Ishikawa (cell line): ENCODE measurements at regions not wholly inside any gene's neighbourhood (a gene's known extent, or its start where the extent isn't known, plus 50 kb on each side); places are given as distances from the start of the nearest gene placed in this dataset.

Experiments
- CEBPB ChIP-seq: IDR thresholded peaks from 2 replicates; pipeline ENCODE4 v1.6.1; 2012
- CREB1 ChIP-seq: IDR thresholded peaks from 2 replicates; pipeline ENCODE4 v1.6.1; 2012; ENCODE audit warnings: low read depth
- EGR1 ChIP-seq: IDR thresholded peaks from 2 replicates; pipeline ENCODE4 v1.6.1; 2012
- EP300 ChIP-seq: IDR thresholded peaks from 2 replicates; pipeline ENCODE4 v1.6.1; 2012; ENCODE audit warnings: borderline replicate concordance
- FOXM1 ChIP-seq: IDR thresholded peaks from 2 replicates; pipeline ENCODE4 v1.6.1; 2012; ENCODE audit warnings: low read depth, borderline replicate concordance
- MAX ChIP-seq: IDR thresholded peaks from 2 replicates; pipeline ENCODE4 v1.6.1; 2012
- NFIC ChIP-seq: IDR thresholded peaks from 2 replicates; pipeline ENCODE4 v1.6.1; 2012
- RAD21 ChIP-seq: IDR thresholded peaks from 2 replicates; pipeline ENCODE4 v1.6.1; 2012; ENCODE audit warnings: low read depth
- REST ChIP-seq: IDR thresholded peaks from 2 replicates; pipeline ENCODE4 v1.6.1; 2012; ENCODE audit warnings: low read depth, mild to moderate bottlenecking
- TAF1 ChIP-seq: IDR thresholded peaks from 2 replicates; pipeline ENCODE4 v1.6.1; 2012; ENCODE audit warnings: low read depth, mild to moderate bottlenecking
- TCF12 ChIP-seq: IDR thresholded peaks from 2 replicates; pipeline ENCODE4 v1.6.1; 2012; ENCODE audit warnings: low read depth
- TEAD4 ChIP-seq: IDR thresholded peaks from 2 replicates; pipeline ENCODE4 v1.6.1; 2012
- USF1 ChIP-seq: IDR thresholded peaks from 2 replicates; pipeline ENCODE4 v1.6.1; 2012
- YY1 ChIP-seq: IDR thresholded peaks from 2 replicates; pipeline ENCODE4 v1.6.1; 2012; ENCODE audit warnings: low read depth
- ZBTB7A ChIP-seq: IDR thresholded peaks from 2 replicates; pipeline ENCODE4 v1.6.1; 2012; ENCODE audit warnings: low read depth

- TF ChIP-seq CEBPB (no peak), EGR1 (no peak), EP300 (no peak), MAX (no peak), TCF12 (no peak), RAD21 (no peak), TEAD4 (no peak), REST (no peak), NFIC (no peak), ZBTB7A (no peak)
These were observed 1483.6 kb upstream of the SEL1L start for GRCh38 chr14:83017296-83017695.

- TF ChIP-seq USF1 = no peak
These were observed 1486.2 kb upstream of the SEL1L start for GRCh38 chr14:83019744-83020414.

- TF ChIP-seq NFIC (no peak), TAF1 (no peak), ZBTB7A (no peak), YY1 (no peak), EP300 (no peak), CREB1 (no peak), FOXM1 (no peak), RAD21 (no peak), MAX (no peak)
These were observed 1487.7 kb upstream of the SEL1L start for GRCh38 chr14:83021323-83021722.

GRCh38 chr14:83023369-83023768 is 1489.7 kb upstream of the SEL1L start:
- TF ChIP-seq MAX (no peak), RAD21 (no peak), ZBTB7A (no peak), TEAD4 (no peak), NFIC (no peak), CEBPB (no peak), TCF12 (no peak), EP300 (no peak), YY1 (no peak), CREB1 (no peak), USF1 (no peak), FOXM1 (no peak), REST (no peak), EGR1 (no peak), TAF1 (no peak)

GRCh38 chr14:83041224-83041623 is 1507.6 kb upstream of the SEL1L start:
- TF ChIP-seq EP300 (no peak), CEBPB (no peak), TEAD4 (no peak), CREB1 (no peak), RAD21 (no peak), REST (no peak), USF1 (no peak), TAF1 (no peak), TCF12 (no peak), MAX (no peak)
